ENCODE measurements at regions not wholly inside any gene's neighbourhood (a gene's known extent, or its start where the extent isn't known, plus 50 kb on each side); places are given as distances from the start of the nearest gene placed in this dataset.
"Not testable (repeated sequence)": the region's sequence is repeated elsewhere in the genome, so short reads cannot be mapped to it uniquely, and the experiment has no call there.

DNA sequence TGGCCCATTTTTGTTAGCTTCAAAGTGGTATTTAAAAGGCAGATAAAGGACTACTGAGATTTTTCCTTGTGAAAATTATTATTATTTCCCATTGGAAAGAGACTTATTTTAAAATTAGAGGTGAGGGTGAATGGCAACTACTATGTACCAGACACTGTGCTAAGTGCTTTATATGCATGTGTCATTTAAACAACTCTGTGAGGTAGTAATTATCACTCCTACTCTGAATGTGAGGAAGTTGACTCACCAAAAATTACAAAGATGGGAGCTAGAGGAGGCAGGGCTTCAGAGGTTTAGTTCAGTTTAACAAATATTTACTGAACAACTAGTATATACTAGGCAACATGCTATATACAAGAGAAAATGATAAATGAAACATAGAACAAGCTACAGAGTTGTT is 78.2 kb downstream of the MSL3 start:
- no peak for DNase-seq (ENCODE audit: low spot score)

DNA sequence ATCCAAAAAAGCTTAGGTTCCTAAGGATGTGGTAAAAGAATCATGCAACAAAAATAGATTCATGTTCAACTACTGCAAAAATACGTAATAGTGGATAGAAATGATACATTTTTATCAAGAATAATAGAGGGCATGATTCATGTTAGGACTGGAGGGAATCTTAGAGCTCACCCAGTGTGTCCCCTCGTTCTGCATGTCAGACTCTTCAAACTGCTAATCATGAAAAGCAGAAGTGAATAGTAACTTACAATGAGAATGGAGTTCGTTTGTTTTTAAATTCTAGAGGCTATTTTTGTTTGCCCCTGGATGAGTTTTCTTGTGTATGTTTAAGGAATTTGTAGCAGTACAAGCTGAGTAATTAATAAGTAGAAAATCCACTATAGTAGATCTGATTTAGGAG is 79.4 kb downstream of the MSL3 start:
- DNase-seq (ENCODE audit: low spot score), result no peak

DNA sequence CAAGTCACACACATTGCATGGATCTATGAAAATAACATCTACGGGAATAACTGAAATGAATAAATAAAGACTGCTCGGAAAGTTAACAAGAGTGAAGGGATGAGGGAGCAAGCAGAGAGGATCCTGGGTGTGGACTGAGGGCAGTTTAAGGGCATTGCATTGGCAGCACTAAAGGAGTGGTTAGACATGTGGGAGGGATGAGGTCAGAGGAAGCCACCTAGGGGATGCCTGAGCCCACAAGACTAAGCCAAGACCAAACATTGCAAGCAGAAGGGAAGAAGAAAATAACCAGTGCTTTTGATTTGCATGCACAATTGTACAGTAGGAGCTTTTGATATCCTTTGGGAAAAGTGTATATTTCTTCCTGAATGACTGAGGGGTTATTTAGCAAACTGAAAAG is 106.1 kb downstream of the MSL3 start:
- DNase-seq (ENCODE audit: low spot score), result no peak

DNA sequence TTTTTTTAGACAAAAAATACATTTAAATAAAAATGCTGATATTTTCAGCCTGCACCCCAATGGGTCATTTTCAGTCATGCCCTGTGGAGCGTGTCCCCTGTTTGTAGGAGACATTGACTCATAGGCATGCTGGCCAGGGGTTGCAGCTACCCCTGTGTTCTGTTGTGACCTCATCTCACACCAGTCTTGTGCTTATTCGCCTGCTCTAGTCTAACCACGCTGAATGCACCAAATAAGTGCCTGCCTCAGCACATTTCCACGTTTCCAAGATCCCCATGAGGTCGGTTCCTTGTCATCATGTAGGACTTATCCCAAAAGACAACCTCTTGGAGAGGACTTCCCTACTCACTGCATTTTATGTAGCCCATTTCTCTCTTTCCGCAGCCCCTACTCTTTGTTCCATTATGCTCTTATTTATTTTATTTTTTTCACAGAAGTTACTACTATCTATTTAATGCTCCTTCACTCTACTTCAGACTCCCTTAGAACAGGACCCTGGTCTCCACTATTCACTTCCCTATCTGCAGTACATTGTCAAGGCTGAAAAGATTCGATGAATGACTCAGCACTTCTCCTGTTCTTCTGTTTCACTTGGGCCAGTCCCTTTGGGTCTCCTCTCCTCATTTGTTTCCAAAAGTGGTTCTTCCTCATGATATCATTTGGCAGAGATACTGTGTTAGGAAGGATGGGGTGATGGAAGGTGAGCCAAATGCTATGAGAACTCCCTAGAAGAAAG is 109.7 kb downstream of the MSL3 start:
- no peak for DNase-seq (ENCODE audit: low spot score)

DNA sequence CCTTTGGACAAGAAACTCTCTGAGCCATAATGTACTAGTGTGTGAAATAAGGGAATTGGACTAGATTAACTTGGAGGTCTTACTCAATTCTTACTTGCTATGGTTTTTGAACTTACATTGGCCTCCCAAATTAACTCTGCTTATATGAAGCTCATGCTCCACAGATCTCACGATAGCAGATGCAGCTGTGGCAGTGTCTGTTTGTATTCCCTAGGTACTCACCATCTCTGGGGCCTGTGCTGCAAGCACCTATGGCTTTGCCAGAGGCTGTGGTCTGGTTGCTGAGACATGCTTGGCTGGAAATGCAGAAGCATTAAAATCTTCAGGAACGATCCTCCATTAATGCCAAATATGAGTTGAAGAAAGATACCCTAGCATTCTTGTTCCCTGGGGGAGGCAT is 112.8 kb downstream of the MSL3 start:
- no peak for DNase-seq (ENCODE audit: low spot score)

DNA sequence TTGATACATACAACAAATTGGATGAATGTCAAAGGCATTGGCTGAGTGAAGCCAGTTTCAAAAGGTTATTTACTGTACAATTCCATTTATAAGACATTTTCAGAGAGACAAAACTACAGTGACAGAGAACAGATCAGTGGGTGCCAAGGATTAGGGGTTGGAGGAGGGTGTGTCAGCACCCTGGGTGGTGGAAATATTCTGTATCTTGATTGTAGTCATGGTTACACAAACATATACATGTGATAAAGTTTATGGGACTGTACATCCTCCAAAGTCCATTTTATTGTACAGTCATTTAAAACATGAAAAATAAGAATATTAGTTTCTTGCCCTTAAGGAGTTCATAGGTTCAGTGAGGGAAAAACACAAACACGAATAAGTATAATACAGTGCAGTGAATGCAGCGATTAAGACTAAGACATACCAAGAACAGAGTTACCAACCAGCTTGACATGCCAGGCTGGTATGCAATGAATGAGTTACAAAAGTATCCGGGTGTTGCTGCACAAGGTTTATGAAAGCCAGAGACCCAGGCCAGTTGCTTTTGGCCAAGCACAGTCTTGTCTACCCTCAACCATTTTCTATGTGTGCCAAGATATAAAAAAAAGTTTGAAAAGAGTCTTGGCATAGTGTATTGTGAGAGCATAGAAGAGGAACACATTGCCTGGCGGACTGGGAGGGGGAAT is 123.6 kb downstream of the MSL3 start:
- DNase-seq (ENCODE audit: low spot score), result no peak

DNA sequence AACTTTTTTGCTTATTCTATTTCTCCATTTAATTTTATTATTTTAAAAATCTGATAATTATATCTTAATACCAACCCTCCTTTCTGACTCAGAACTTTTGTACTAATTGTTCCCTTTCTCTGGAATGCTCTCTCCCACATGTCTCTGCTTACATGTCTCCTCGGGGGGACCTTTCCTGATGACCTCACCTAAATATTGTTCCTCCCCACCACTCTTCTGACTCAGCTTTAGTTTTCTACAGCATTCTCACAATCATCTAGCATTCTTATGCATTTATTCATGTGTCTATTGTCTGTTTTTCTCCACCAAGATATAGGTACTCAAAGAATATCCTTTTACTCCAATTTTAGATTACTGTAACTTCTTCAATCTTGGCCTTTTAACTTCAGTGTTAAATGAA is 128.7 kb downstream of the MSL3 start:
- no peak for DNase-seq (ENCODE audit: low spot score)

DNA sequence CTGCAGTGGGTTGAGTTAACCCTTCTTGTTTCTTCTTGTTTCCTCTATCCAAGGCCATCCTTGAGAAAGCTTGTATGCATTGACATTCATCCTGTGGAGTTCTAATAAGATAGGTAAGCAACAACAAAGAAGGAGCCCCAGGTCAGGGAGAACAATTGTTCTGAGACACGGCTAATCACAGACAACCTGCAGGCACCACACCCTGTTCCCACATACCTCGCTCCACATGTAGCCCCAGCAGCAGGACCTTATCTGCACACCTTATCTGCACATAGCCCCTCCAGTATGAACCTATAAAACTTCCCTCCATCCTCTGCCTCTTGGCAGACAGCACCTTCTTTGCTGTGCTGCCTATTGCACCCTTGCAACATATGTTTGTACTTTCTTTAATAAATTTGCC is 129.1 kb downstream of the MSL3 start:
- DNase-seq (ENCODE audit: low spot score), result no peak

DNA sequence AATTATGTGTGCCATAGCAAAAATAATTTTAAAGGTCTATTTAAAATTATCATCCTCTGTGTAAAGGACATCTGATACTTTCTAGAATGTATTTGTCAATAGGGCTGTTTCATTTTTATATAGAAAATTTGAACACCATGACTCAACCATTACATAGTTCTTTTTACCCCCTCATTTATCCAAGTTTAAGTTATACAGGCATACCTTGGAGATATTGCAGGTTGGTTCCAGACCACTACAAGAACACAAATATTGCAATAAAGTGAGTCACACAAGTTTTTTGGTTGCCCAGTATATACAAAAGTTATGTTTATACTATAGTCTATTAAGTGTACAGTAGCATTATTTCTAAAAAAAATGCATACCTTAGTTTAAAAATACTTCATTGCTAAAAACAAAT is 130.4 kb downstream of the MSL3 start:
- DNase-seq (ENCODE audit: low spot score), result no peak

DNA sequence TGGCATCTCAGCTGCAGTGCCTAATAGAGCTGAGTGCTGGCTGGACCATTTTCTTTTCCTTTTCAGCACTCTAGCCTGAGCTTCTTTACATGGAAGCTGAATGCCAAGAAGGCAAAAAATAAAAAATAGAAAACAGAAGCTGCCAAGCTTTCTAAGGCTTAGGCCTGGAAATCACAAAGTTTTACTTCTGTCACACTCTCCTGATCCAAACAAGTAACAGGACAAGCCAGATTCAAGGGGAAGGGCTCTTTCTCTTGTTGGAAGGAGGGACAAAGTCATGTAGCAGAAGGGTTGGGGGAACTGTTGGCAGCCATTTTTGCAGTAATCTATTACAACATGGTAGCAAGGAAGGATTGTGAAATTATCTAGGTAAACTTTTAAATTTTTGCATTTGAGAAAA is 131.8 kb downstream of the MSL3 start:
- no peak for DNase-seq (ENCODE audit: low spot score)

DNA sequence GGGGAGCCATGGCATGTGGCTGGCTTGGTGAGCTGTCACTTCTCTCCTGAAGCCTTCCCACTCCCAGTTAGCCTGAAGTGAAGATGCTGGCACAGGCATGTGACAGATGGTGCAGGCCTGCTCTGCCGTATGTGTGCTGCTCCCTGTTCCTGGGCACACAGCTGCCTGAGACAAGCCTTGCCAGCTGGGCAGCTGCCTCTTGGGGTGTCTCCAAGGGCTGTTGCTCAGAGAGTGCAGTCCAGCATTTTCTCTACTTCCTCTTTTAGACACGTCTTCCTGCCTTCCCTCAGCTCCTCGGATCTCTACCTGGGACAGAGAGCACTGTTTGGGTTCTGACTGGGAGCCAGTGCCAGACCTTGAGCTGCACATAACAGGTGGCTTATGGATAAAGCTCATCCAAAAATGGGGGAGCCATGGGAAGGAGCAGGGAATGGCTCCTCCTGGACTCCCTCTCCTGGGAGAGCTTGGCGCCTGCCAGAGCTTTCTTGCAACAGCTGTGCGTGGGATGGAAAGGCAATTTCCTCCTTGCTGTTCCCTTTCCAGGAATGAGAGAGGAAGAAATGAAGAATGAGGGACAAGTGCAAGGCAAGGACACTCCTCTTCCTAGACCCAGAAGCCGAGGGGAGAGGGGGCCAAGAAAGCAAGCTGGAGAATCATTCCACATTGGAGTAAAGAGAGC is 132.9 kb downstream of the MSL3 start:
- no peak for DNase-seq (ENCODE audit: low spot score)

DNA sequence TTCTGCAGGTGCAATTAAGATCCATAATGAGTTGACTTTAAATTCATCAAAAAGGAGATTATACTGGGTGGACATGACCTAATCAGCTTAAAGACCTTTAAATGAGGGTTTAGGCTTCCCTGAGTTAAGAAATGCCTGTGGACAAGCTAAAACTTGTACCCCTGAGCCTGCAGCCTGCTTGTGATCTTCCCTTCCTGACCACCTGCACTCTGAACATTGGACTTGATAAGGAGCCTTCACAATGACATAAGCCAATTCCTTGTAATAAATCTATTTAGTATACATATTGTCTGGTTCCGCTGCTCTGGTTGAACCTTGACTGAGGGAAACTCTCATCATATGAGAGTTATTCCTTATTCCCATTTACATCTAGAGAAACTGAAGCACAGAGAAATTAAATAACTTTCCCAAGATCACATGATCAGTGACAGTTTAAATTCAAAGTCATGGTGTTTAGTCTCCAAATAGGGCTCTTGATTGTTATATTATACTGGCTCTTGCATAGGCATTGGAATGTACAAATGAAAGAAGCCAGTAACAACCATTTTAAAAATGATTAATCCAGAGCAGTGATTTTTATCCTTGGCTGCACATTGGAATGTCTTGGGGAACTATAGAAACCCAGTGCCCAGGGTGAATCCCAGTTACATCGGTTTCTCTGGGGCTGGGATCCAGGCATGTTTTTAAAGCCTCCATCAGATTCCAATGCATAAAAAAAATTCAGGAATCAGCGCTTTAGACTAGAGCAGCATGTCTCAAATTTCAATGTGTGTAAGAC is 136.1 kb downstream of the MSL3 start:
- no peak for DNase-seq (ENCODE audit: low spot score)

DNA sequence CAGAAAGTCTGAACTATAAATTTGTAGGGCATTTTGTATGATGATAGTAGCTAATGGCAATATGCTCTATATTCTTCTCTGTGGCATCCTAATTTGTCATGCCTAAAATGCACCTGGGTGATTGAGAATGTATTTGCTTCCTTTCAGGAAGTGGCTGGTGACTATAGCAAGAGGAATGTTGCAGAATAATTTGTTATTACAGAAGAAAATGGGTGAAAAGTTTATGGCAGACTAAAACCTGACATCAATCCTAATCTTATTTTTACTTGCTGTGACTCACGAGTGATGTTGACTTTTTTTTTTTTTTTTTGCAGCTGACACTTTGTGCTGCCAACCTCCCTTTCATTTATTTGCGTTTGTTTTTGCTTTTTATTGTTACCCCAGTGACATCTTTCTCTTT is 141.1 kb downstream of the MSL3 start:
- no peak for DNase-seq (ENCODE audit: low spot score)

DNA sequence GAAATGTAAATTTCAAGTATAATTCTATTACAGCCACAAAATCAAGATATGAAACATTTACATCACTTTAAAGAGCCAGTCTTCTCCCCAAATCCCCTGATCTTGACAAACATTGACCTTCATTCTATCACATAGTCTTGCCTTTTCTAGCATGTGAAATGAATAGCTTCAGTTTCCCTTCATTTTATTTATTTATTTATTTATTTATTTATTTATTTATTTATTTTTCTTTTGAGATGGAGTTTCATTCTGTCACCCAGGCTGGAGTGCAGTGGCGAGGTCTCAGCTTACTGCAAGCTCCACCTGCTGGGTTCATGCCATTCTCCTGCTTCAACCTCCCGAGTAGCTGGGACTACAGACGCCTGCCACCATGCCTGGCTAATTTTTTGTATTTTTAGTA is 147.9 kb downstream of the MSL3 start:
- not testable (repeated sequence) for DNase-seq (ENCODE audit: low spot score)

DNA sequence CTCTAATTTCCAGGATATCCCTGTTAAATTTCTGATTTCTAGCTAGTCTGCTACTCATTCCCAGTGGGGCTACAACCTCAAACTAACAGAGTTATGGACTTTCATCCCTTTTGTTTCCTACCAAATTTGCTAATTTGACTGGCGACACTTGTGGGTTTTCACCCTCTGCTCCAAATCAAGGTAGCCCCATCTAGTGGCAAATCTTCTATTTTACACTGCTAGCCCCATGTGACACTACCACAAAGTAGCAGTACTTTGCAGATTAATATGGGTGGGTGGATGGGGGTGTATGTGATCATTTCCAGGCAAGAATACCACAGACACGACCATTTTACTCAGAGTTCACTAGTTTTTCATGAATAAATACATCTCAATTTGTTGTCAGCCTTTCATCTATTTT is 150.3 kb downstream of the MSL3 start:
- DNase-seq (ENCODE audit: low spot score), result peak; percentile 20

DNA sequence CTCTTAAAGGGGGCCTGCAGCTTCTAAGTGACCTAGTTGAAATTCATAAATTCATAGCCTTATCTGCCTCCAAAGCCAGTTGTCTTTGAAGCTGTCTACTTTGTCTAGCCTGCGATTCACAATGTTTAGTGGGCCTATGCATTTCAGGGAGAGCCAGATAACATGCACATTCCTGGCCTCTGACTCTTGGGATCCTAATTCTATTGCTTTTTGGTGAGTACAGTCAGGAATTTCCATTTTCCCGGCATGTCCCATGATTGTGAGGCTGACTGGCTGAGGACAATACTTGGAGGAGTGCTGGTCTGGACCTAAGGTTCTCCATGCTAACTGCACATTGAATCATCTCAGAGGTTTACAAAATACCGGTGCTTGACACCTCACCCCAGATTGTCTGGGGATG is 155.0 kb downstream of the MSL3 start:
- no peak for DNase-seq (ENCODE audit: low spot score)

DNA sequence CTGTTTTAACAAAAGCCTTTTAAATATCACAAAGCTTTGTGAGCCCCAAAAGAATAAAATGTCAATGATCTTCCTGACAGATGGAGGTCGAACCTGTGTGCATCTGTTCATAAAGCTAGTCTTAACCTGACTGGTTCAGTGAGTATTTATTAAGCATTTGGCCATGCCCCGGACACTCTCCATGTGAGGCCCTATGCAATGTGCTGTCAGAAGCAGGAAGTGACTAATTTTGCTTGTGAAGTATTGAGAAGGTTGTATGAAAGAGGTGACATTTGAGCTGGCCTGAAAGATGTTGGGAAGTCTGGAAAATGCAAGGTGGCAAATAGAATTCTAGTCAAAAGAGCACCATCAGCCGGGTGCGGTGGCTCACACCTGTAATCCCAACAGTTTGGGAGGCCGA is 171.4 kb downstream of the MSL3 start:
- DNase-seq (ENCODE audit: low spot score), result no peak

DNA sequence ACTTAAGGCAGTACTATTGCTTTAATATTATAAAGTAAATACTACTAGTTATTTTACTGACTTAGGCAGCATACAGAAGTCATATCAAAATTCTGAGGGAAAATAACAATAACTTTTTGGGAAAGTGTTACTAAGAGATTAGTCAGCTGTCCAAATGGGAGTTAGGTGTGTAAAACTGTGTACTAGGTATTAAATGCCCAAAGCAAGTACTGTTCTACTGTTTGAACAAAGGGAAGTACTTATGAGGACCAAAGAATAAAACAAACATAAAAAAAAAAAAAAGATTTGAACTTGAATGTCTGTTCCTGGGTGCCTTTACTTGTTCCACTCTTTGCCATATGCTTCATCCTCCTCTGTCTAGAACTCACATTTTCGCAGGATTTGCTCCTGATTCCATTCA is 174.4 kb downstream of the MSL3 start:
- DNase-seq (ENCODE audit: low spot score), result no peak

DNA sequence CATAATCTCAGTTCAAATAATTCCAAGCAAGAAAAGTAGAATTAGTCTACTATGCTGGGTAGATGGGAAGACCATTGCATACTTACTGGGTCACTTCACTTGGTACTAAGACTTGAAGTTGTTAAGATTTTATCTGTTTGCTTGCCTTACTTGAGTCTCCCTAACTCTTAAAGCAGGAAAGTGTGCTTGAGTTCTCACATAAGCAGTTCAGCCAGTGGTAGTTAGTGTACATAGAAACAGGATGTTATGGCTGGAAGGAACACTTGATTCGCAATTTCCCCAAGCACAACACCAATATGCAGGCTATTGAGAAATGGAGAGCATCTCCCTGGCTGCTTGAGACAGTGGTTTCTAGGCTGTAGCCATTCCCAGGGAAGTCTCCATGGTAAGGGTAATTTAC is 176.1 kb downstream of the MSL3 start:
- DNase-seq (ENCODE audit: low spot score), result no peak

DNA sequence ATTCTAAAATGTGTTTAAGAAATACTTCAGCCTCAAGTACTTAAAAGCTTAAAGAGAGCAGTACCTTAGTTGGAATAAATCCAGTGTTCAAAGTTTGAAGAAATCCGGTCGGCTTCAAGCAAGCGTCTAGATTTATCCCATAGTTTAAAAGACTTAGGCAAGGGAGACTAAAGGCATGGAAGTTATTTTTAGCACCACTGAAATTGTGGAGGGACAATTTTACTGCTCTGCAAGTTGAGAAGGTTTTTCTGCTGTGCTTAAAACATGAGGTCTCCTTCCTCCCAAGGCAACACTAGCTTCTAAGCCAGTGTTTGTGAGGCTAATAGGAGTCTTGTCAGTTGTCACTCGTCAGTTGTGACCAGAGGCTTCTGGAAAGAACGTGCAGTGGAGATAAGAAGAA is 183.5 kb downstream of the MSL3 start:
- DNase-seq (ENCODE audit: low spot score), result no peak

DNA sequence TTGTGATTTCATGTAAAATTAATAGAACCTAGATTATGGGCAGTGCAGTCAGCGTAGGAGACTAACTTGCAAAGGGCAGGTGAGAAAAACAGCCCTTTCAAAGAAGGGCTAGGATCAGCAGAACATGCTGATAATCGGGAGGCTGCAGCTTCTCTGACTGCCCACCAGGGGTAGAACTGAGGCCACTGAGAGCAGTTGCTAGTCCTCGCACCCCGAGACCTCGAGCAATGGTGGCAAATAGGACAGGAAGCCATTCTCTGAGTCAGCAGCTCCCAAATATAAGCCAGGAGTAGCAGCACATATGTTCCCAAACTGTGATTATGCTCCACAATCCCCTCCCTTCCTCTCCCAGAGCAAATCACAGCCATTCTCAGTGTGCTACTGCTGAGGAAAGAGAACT is 186.5 kb downstream of the MSL3 start:
- DNase-seq (ENCODE audit: low spot score), result peak; percentile 60

DNA sequence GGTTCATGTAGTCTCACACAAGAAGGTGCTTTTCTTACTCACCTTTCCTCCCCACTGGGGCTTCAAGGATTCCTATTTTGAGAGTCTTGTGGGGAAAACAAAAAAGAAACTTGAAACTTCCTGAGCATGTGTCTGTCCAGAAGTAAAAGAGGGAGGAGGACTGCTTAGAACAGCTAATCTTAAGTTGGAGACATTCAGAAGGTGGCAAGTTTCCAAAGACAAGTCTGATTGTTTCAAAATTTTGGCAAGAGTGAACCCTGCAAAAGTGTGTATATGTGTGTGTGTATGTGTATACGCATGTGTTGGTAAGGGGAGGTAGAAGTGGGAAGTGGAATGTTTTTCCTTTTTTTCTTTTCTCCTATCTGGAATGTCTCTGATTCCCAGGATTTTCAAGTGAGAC is 189.0 kb upstream of the FRMPD4 start:
- DNase-seq (ENCODE audit: low spot score), result no peak

Data from iPS-NIHi11 (cell line).